HG03558 (cell line): ENCODE measurements at regions not wholly inside any gene's neighbourhood (a gene's known extent, or its start where the extent isn't known, plus 50 kb on each side); places are given as distances from the start of the nearest gene placed in this dataset.
"Not testable (repeated sequence)": the region's sequence is repeated elsewhere in the genome, so short reads cannot be mapped to it uniquely, and the experiment has no call there.

Experiments used
- ATAC-seq: cut with Tn5 transposase; IDR thresholded peaks from one replicate; pipeline ENCODE4 v1.9.1; 2021; ENCODE audit warnings: moderate number of reproducible peaks; ENCODE audit not compliant: unreplicated experiment; ENCODE audit errors: extremely low read depth

DNA sequence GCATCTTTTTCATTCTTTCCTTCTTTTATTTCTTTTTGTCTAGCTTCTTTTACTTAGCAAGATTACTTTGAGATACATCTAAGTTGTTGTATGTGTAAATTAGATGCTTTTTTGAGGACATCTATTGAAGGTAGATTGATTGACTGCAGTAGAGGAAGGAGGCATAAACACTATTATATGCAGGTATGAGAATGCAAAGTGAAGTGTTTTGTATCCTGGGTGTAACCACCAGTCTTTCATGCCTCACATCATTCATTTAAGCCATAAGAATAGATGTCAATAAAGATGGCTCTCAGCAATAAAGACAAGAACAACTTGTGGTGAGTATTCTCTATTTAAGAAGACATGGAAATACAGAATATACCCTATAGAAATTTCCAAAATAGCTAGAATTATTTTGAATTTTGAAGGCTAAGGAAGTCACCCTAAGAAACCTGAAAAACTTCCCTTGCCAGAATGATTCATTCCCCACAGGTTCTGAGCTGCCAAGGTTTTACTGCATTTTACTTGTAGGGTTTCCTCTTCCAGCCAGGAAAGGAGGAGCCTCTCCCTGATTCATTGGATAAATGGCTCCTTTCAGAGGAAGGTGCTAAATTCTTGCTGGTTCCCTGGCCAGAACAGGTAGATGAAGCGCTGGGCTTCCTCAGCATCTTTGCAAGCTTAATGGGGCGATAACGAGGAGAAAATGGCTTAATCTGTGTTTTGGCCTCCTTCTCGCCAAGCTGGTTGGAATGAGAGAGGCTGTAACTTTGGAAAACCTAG is 279.8 kb upstream of the SLC14A2 start:
- no peak for ATAC-seq

DNA sequence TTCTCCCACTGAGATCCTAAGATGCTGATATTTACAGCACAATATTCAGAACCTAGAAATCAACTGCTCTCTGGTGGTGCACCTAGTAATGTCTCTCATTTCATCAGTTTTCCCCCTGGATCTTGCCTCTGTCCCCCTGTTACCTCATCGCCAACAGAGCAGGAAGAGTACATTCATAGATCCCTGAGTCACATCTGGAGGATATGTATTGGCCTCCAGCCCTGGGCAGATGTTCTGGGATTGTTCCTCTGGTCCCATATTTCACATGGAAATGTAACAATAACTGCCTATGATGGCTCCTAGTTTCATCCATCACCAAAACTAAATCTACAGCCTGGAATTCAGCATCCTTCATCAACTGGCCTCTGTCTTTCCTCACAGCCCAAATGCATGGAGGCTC is 278.8 kb upstream of the SLC14A2 start:
- ATAC-seq, result no peak

DNA sequence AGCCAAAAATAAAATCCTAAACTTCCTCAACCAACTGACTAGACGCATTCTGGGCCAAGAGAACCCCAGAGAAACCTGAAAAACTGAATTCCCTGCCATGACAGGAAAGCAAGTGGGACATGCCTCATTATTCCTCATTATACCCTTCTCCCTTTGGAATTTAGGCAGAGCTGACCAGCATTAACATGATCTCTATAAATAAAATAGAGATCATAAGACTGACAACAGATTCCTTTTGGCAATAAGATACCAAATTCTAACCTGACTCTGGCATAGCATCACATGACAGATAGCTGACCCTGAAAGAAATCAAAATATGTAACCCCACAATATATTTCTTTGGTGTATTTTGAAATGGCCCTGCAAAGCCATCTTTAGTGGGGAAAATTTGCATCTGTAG is 277.8 kb upstream of the SLC14A2 start:
- no peak for ATAC-seq

DNA sequence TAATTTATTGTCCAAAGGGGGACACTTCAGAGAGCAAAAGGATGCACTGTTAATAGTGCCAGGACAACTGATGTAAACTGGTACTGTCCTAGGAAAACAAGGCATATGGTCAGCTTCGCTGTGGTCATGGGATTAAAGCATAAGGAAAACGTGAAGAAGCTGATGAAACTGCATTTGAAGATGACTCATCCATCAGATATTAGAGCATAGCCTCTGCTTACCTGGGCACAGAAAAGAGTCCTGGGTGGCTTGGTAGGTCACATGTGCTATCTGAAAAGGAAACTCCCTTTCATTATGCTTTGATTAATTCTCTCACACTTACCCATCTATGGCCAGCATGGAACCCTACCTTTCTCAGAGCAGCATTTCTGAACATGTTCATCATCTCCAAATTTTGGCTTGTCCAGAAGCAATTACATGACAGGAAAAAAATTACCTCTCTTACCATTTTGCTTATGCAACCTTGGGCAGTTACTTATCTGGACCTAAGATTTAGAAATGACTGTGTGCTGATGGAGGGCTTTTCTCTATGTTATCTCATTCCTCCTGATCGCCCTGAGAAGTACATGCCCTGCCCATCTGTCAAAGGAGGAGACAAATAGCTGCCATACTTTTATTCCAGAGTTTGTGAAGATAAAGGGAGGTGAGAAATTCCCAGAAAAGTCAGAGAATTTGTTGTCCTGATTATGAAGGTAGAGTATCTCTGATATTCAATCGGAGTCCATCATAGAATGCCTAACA is 275.3 kb upstream of the SLC14A2 start:
- ATAC-seq, result no peak

DNA sequence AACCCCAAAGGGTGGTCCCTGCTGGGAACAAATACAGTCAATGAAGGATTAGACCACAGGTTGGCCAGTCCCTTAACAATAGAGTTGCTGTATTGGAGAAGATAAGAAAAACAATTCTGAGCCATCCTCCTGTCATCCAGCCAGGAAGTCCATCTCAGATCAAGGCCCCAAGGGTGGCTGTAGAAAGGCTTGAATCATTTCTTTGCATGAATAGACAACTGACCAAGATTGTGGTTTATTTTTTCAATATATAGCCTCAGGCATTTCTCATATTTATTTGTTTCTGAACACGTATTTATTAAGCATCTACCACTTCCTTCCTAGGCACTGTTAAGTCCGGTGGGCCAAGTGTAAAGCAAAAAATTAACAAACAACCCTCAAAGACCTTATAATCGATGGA is 274.4 kb upstream of the SLC14A2 start:
- no peak for ATAC-seq

DNA sequence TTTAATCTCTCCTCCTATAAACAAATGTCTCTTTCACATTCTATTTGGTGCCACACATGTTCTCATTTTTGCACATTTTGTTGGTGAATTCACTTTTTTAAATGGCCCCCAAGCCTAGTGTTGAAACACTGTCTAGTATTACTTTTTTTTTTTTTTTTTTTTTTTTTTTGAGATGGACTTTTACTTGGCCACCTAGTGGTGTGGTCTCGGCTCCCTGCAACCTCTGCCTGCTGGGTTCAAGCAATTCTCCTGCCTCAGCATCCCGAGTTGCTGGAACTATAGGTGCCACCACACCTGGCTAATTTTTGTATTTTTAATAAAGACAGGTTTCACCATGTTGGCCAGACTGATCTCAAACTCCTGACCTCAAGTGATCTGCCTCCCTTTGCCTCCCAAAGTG is 273.8 kb upstream of the SLC14A2 start:
- no peak for ATAC-seq

DNA sequence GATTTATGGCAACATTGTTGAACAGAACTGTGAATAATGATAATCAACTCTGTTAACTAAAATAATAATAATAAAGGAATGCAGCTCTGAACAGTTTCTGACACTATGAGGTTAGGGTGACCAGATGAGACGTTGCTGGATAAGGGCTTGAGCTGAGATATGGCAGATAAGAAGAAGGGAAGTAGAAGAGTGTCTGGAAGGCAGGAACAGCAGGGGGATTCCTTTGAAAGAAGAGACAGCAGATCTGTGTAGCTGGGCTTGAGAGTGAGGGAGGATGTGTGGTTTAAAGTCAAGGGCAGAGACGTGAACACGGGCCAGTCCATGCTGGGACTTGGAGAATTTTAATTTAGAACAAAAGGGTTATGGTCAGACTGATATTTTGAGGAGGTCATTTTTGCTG is 273.1 kb upstream of the SLC14A2 start:
- ATAC-seq, result no peak

DNA sequence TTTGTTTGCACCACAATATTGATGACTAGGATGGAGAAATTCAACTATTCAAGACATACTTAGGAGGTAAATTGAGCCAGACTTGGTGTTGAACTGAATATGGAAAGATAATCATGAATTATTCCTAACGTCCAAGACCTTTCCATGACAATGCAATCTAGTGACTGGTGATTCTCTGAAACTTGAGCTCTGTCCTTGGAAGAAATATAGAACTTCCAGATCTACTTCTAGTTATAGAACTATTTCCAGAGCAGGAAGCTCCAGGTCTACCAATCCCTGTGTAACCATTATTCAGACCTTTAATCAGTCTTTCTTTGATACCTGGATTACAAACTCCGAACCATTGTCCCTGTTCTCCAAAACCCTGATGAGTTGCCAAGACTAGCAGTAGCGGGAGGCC is 272.6 kb upstream of the SLC14A2 start:
- ATAC-seq, result no peak

DNA sequence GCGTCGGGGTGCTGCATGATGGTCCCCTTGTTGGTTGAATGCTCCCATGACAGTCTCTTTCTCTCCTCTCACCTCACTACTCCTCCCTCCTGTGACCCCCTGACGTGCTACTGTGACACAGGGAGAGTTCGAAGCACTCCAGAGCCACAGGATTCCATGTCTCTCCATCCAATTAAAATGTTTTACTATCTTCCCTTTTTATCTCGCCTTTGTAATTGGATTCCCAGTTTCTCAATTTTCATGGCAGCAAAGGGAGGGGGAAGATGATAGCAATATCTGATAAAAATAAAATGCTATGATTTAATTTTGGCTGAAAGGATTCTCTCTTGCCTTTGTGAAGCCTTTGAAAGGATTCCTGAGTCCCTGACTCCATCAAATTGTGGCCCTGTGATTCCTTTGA is 271.9 kb upstream of the SLC14A2 start:
- no peak for ATAC-seq

DNA sequence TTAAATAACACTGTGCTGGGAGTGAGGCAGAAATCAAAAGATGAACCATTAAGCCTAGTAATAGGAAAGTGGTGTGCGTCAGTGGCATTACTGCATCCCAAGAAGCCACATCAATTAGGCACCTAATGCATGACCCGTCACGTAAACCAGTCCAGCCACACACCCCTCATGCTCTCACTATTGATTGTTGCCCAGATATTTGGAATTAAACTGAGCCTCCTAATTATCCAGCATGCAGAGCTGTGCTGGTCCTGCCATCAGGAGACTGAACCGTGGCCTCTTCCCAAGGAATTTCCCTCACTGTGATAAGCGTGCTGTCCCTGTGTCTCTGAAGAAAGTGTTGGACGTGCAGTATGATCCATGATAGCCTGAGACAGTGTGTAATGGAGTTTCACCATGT is 270.6 kb upstream of the SLC14A2 start:
- ATAC-seq, result not testable (repeated sequence)

DNA sequence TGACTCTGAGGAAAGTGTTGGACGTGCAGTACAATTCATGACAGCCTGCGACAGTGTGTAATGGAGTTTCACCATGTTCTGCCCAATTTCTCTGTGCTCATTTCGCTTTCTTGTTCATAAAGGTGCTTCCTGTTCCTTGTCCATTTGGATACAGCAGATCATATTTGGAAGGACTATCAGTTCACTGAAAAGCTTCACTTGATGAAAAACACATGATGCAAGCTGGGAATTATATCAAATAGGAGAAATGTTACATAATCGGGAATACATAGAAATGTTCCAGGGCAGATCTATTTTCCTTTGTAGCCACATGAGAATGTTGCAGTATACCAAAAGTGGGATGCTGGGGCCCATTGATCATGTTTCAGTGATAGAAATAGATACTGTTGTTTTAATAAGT is 266.3 kb upstream of the SLC14A2 start:
- no peak for ATAC-seq

DNA sequence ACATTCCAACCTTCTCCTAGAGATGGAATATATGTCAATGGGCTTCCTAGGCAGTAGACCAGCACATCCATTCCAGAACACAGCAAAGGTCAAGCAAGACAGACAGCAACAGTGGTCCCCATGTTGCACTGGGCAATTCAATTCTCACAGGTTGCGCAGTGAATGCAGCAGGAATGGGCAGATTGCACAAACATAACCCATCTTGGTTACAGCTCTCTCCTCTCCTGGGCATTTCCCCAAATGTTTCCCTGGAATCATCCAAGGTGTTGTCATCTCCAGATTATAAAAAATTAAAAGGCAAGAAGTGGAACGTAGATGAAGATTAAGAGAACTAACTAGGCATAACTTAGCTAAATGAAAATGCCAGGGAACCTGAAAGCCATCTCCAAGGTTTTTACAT is 265.8 kb upstream of the SLC14A2 start:
- no peak for ATAC-seq

DNA sequence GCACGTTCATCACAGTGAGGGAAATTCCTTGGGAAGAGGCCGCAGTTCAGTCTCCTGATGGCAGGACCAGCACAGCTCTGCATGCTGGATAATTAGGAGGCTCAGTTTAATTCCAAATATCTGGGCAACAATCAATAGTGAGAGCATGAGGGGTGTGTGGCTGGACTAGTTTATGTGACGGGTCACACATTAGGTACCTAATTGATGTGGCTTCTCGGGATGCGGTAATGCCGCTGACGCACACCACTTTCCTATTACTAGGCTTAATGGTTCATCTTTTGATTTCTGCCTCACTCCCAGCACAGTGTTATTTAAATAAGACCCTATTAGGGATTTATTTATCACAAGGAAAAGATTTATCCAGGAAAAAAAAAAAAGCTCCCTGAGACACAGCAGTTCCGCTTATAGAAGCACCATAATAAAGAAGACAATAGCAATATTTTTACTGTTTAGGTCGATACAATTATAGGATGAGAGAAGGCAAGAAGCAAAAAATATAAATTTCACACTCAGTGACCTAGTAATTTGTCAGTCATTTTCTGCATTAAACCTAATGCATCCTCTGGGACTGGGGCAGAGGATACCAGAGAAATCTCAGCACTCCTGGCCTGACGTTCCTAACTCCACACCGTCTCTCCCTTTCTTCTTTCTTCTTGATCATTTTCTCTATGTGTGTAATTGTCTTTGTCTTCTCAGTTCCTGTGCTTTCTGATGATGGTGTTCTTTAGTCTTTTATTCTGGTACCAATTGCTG is 264.7 kb upstream of the SLC14A2 start:
- ATAC-seq, result no peak

DNA sequence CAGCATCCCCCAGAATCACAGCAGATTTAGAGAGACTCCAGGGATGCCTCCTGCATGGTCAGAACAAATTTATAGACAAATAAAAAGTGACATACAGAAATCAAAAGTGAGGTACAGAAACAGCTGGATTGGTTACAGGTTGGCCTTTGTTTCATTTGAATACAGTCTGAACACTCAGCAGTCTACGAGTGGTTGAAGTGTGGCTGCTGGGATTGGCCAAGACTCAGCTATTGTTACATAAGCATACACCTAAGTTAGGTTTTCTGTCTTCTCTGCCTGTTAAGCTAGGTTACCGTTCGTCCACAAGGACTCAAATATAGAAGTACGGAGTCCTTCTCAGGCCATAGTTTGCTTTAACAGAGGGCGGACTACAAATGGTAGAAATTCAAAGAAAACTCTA is 262.4 kb upstream of the SLC14A2 start:
- no peak for ATAC-seq

DNA sequence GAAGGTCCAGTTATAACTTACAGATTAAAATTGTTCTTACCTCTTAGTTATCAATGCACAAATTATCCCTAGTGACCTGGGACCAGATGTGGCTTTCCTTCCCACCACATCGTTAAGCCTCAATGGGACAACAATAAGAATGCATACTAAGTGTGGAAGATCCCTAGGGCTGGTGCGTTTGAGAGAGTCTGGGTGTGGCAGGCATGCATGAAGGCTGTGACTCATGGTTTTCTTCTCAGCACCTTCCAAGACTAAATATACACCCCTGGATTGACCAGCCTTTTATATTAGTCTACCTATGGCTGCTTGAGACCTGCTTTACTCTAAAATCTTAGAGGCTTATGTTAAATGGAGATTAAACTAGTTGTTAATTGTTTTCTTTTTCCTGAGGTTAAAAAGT is 261.7 kb upstream of the SLC14A2 start:
- ATAC-seq, result no peak

DNA sequence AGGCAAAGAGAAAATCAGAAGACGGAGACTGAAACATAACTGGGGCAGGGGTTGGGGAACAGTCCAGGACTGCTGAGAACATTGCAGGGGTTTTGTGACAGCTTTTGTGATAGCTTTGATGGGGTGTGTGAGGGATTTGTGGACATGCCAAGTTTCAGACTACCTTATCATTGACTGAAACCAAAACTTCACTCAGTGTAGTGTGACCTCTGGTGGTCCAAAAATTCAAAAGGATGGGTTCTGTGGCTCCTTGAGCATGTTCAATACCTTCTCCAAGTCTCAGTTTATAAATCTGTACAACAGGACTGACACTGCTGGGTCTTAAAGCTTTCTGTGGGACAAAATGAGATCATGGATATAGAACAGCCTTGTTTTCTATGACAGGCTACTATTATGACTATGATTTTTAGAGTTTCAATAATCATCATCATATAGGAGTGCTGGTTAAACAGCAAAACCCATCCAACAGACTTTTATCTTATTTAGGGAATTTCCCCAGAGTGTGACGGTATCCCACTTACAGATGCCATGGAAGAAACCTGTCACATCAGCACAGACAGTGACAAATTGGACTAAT is 259.2 kb upstream of the SLC14A2 start:
- no peak for ATAC-seq

DNA sequence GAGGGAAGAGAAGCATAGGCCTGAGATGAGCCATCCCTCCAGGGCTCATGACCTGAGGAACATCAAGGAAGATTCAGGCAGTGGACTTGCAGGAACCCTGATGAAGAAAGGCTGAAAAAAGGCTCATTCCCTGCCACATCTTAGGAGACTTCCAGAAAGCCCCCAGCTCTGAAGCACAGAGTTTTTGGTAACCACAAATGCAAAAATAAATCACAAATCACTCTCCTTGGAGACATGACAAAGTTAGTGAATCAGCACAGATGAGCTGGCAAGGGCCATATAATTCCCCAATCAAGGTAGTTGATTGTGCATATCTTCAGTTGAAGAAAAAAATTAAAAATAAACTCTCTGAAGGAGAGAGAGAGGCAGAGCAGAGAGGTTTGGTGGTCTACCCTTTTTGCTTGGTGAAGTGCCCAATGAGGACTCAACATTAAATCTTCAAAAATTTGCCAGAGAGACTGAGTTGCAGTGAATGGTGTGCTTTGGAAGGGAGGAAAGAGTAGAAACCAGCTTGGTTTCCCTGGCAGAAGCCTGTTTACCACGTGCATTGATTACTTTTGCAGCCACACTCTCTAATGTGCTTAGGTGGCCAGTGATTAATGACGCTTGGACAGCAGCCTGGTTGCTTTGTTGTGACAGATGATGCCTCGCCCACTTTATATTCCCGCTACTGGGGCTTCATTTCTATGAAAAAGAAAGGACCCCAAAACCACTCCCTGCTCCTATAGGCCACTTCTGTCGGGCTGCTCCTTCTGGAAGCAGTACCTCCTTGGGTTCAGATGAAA is 257.4 kb upstream of the SLC14A2 start:
- ATAC-seq, result no peak

DNA sequence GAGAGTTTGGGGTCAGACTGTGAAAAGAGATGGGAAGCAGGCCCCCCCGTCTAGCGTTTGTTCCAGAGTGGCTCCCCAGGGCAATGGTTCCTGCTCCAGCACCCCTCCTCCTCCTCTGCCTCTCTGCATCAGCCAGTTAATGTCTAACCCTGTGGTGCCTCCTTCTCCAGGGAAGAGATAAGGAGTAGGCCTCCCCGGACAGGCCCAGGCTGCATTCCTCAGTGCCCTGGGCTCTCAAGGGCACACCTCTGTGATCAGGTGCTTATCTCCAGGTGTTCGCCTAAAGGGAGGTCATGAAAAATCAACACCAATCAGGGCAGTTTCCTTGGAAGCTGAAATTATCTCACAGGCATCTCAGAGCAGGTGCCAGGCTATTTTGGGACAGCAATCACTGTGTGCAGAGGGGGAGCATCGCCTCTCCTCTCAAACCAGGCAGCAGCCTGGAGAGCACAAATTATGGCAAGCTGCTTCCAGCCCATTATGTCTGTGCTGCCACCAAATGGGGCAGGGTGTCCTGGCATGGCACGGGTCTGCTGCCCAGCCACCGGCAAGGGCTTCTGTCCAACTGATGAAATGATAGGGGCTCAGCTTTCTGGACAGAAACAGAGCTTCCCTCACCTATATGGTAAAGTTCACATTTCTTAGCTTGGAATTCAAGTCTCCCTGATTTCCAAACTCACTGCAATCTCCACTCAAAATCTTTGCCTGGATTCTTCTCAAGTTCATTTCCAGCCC is 255.8 kb upstream of the SLC14A2 start:
- no peak for ATAC-seq

DNA sequence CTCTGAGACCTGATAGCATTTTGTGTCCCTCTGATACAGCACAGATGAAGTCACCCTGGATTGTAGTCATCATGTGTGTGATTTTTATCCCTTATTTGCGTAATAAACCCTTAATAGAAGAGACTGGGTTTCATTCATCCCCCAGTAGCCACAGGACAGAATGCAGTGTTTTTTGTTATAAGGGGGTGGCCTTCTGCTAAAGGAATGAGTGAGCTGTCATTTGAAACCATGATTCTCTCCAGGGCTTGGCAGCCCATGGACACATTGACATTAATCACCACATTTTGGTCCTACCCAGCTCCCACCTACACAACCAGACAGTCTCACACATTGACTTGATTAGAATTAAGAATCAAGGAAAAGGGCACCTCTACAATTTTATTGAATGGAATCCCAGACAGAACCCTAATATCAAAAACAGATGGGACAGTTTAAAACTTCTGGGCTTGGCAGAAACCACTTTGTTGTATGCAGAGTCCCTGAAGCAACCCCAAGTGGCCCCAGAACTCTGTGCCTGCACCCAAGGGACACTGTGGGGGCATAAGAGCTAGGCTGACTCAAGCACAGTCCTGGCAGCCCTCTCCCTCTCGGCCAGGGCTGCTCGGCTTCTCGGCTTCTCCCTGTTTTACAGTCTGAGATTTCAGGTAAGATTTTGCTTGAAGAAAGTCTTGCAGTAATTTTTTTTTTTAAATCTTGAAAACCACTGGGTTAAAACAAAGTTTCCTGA is 254.0 kb upstream of the SLC14A2 start:
- ATAC-seq, result no peak
